MG63 (cell line): ENCODE measurements at regions not wholly inside any gene's neighbourhood (a gene's known extent, or its start where the extent isn't known, plus 50 kb on each side); places are given as distances from the start of the nearest gene placed in this dataset.

Source experiments
- DNase-seq: peaks from one replicate; pipeline ENCODE4 v3.0.0-alpha.2; 2020
- H3K27me3 ChIP-seq: fragments of 250-450 bp; sonication (Bioruptor Pico); 2 replicates; pipeline ENCODE4 v1.5.1; 2020; ENCODE audit warnings: mild to moderate bottlenecking, moderate library complexity
- H3K36me3 ChIP-seq: fragments of 250-450 bp; sonication (Bioruptor Pico); 2 replicates; pipeline ENCODE4 v1.5.1; 2020; ENCODE audit warnings: mild to moderate bottlenecking, moderate library complexity
- H3K4me3 ChIP-seq: fragments of 250-450 bp; sonication (Bioruptor Pico); 2 replicates; pipeline ENCODE4 v1.5.1; 2020; ENCODE audit warnings: mild to moderate bottlenecking, moderate library complexity
- H3K9me3 ChIP-seq: fragments of 250-450 bp; sonication (Bioruptor Pico); 2 replicates; pipeline ENCODE4 v1.5.1; 2020; ENCODE audit warnings: mild to moderate bottlenecking, moderate library complexity

DNA sequence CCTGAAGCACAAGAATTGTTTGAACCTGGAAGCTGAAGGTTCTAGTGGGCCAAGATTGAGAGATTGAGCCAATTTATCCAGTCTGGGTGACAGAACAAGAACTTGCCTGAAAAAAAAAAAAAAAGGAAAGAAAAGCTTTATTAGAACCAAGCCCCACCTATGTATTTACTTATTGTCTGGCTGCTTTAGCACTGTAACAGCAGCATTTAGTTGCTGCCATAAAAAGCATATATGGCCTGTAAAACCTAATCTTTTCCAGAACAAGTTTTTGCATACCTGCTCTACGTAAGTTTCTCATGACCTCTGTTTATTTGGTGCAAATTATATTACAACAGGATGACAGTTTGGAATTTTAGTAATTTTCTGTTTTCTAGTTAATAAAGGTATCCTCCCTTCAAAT lies 1565.6 kb upstream of the LRRTM1 start:
- no peaks in the 10 kb centered on the region for H3K27me3 ChIP-seq
- DNase-seq: no peak
- H3K36me3 ChIP-seq: no peaks in the 10 kb centered on the region
- H3K9me3 ChIP-seq: no peaks in the 10 kb centered on the region
- no peak overlapping the region for H3K4me3 ChIP-seq

DNA sequence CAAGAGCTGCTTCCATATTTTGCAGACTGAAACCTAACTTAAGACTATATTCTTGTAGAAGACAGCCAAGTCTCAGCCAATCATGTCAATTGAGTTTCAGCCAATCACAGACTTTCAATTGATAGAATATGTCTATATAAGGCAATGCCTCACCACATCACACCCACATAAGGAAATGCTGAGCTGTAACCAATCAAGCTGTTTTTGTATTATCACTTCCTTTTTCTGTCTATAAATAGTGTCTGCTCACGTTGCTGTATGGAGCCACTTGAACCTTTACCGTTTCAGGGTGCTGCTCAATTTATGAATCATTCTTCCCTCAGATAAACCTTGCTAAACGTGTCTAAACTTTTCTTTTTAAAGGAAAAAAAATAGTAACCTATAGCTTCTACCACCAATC lies 1554.4 kb upstream of the LRRTM1 start:
- H3K36me3 ChIP-seq: no peaks in the 10 kb centered on the region
- H3K27me3 ChIP-seq: no peaks in the 10 kb centered on the region
- H3K4me3 ChIP-seq: no peak overlapping the region
- DNase-seq: no peak
- no peaks in the 10 kb centered on the region for H3K9me3 ChIP-seq

DNA sequence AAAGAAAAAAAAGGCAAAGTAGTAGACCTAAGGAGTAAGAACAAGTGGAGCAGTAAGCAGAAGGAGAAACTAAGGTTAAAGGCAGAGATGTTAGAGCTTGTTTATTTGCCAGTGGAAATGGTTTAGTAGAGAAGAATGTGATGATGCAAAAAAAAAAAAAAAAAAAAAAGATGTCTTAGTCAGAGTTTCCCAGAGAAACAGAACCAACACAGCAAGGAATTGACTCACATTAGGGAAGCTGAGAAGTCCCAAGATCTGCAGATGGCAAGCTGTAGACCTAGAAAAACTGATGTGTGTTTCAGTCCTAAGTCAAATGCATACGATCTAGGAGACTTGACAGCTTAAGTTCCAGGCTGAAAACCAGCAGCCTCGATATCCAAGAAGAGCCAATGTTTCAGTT lies 1548.8 kb upstream of the LRRTM1 start:
- DNase-seq: no peak
- H3K9me3 ChIP-seq: no peaks in the 10 kb centered on the region
- no peaks in the 10 kb centered on the region for H3K27me3 ChIP-seq
- no peaks in the 10 kb centered on the region for H3K36me3 ChIP-seq
- no peak overlapping the region for H3K4me3 ChIP-seq

DNA sequence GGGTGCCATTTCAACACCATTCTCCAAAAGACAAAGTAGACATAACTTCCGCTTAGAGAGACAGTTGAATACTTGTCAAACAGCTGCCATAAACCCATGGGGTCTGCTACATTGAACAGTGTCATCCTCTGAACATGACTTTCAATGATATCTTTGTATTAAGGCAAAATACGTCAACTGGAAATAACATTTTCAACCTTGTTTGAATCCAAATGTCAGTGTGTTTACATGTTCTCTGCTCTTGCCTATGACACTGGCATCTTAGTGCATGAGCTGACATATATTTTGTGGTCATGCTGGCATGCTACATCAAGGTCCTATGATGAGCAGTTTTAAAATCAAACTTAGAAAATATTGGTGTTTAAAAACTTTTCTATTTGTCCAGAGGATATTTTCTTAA lies 1548.1 kb upstream of the LRRTM1 start:
- H3K27me3 ChIP-seq: no peaks in the 10 kb centered on the region
- no peaks in the 10 kb centered on the region for H3K9me3 ChIP-seq
- no peak overlapping the region for H3K4me3 ChIP-seq
- DNase-seq: no peak
- H3K36me3 ChIP-seq: no peaks in the 10 kb centered on the region

DNA sequence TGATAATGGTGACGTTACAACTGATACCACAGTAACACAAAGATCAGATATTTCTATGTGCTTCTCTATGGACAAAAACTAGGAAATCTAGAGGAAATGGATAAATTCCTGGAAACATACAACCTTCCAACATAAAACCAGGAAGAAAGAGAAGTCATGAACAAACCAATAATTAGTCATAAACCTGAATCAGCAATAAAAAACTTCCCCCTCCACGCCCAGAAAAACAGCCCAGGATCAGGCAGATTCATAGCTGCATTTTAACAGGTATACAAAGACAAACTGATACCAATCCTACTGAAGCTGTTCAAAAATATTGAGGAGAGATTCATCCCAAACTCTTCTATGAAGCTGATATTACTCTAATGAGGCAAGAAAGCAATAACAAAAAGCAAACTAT lies 1535.2 kb upstream of the LRRTM1 start:
- H3K4me3 ChIP-seq: no peak overlapping the region

DNA sequence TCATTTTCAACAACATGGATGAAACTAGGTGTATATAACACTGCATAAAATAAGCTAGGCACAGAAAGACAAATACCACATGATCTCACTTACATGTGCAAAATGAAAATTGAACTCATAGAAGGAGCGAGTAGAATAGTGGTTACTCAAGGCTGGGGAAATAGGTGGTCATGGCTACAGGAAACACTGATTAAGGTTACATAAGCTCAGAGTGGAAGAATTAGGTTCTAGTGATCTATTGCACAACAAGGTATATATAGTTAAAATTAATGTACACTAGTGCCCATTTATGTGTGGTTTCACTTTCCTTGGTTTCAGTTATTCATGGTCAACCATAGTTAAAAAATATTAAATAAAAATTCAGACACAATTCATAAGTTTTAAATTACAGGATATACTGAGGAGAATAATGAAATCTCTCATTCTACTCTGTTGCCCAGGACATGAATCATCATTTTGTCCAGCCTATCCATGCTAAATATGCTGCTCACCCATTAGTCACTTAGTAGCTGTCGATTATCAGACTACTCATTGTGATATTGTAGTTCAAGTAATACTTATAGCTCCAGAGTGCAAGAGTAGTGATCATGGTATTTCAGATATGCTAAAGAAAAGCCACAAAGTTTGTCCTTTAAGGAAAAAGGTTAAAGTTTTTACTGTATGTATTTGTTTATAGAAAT lies 1530.9 kb upstream of the LRRTM1 start:
- no peak for DNase-seq
- no peaks in the 10 kb centered on the region for H3K27me3 ChIP-seq
- no peak overlapping the region for H3K4me3 ChIP-seq
- no peaks in the 10 kb centered on the region for H3K36me3 ChIP-seq
- H3K9me3 ChIP-seq: no peaks in the 10 kb centered on the region

More for the DNA sequence above, 1535.2 kb upstream of the LRRTM1 start:
- Histone ChIP-seq H3K27me3 (no peaks in the 10 kb centered on the region), H3K36me3 (no peaks in the 10 kb centered on the region), H3K9me3 (no peaks in the 10 kb centered on the region)
- no peak for DNase-seq

DNA sequence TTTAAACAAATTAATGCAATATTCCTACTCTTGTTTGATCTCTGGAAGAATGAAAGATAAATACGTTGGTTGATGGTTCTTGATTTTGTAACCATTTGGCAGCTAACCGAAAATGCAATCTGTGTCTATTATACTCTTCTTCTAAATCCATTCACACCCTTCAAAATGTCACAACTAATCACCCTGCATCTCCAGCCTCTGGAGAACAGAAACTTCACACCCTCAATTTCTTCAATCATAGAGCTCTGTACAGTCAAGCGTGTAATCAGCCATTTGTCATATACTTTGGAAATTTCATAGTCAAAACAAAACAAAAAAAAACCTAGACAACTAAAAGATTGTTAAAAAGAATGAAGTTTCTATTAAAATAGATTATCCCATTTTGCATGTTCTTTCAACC lies 1482.3 kb upstream of the LRRTM1 start:
- Histone ChIP-seq H3K9me3 (no peaks in the 10 kb centered on the region), H3K36me3 (no peaks in the 10 kb centered on the region), H3K4me3 (no peak overlapping the region), H3K27me3 (no peaks in the 10 kb centered on the region)
- DNase-seq: no peak

DNA sequence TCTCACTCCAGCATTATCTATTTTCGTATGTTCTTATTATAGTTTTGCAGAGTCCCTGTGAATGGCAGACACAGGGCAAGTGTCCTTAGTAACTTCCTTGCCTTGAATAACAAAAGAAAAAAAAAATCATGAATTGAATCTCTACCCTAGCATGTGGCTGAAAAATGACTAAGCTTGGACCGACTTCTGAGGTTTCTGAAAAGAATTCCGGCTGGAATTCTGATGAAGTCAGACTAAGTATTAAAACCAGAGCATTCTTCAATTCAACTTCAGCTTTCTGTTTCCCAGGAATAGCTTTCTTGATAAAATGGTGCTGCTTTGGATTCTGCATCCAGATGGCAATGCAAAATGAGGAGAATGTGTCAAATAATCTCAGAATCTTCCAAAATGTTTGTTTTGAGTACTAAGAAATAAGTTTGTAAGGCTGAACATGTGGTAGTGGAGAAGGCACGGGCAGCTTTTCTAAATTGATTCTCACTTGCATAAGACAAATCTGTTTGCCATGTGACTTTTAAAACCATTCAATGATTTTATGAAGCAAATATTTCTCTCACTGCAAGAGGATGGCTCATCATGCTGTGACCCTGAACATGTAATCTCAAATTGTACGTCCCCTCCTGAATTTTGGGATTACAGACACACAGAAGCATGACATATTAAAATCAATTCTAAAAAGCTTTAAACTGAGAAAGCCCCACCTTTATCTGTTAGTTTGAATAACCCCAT lies 1462.8 kb upstream of the LRRTM1 start:
- Histone ChIP-seq H3K9me3 (no peaks in the 10 kb centered on the region), H3K27me3 (no peaks in the 10 kb centered on the region), H3K4me3 (no peak overlapping the region), H3K36me3 (no peaks in the 10 kb centered on the region)
- DNase-seq: no peak

DNA sequence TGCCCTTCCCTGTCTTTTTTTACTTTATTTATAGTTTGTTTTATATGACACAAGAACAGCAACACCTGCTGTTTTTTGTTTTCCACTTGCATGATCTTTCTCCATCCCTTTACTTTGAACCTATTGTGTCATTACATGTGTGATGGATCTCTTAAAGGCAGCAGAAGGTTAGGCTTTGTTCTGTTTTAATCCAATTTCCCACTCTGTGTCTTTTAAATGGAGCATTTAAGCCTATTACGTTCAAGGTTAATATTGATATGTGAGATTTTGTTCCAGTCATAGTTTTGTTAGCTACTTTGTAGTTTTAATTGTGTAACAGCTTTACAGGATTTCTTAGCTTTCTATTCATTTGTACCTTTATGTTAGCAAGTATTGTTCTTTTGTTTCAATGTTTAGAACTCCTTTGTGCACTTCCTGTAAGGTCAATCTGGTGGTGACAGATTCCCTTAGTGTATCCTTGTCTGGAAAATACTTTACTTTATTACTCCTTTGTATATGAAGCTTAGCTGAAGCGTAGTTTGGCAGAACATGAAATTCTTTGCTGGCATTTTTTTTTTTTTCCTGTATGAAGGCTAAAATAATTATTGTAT lies 1443.0 kb upstream of the LRRTM1 start:
- no peak overlapping the region for H3K4me3 ChIP-seq
- no peak for DNase-seq
- no peaks in the 10 kb centered on the region for H3K9me3 ChIP-seq
- H3K27me3 ChIP-seq: no peaks in the 10 kb centered on the region
- no peaks in the 10 kb centered on the region for H3K36me3 ChIP-seq

DNA sequence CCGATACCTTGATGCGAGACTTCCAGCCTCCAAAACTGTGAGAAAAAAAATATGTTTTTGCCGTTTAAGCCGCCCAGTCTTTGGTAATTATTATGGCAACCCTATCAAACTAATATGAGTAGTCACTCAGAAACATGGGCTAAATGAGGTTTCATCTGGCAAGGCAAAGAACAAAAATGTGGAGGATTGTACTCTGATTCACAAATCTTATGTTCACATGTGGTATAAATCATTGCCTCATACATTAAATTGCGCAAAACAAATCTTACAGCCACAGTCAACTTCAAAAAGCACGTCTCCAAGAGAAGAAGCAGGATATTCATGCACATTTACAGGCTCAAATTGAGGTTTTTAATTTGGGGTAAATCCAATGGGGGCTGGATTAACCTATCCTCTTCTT lies 1435.4 kb upstream of the LRRTM1 start:
- no peaks in the 10 kb centered on the region for H3K27me3 ChIP-seq
- no peak overlapping the region for H3K4me3 ChIP-seq
- H3K9me3 ChIP-seq: no peaks in the 10 kb centered on the region
- DNase-seq: no peak
- H3K36me3 ChIP-seq: no peaks in the 10 kb centered on the region

DNA sequence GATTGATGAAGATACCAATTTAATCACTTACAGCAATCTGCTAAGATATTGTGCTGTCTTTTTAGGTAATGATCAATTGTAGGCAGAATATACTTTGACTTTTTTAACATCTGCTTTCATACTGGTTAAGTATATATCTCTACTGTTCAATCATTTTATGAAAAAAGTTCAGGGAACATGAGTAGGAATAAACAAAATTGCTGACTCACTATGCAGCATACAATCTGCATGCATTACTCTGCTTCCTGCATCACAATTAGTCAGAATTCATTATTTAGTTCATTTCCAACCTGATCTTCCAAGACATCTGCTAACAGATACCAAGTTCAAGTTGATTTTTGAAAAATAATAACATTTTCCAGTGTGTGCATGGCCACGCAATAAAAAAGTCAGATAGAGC lies 1430.4 kb upstream of the LRRTM1 start:
- no peak for DNase-seq
- H3K9me3 ChIP-seq: no peaks in the 10 kb centered on the region
- no peaks in the 10 kb centered on the region for H3K36me3 ChIP-seq
- H3K27me3 ChIP-seq: no peaks in the 10 kb centered on the region
- H3K4me3 ChIP-seq: no peak overlapping the region

DNA sequence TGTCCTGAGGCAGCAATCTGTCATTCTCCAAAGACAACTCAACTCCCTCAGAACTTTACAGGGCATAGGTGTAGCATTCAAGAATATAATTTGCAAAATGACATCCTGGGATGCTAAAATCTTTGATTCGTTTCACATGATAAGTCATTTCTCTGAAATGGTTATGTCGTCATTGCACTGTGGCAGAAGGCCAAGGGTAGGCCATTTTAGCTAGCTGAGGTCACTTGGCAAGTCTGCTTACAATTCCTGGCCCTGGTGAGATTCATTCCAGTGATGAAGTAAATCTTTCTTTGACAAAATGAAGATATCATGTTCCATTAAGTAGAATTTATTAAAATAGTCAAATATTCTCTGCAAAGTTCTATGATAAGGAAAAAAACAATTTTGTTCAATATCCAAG lies 1410.3 kb upstream of the LRRTM1 start:
- DNase-seq: peak; percentile 1
- Histone ChIP-seq H3K4me3 (no peak overlapping the region), H3K36me3 (no peaks in the 10 kb centered on the region), H3K27me3 (no peaks in the 10 kb centered on the region), H3K9me3 (no peaks in the 10 kb centered on the region)

DNA sequence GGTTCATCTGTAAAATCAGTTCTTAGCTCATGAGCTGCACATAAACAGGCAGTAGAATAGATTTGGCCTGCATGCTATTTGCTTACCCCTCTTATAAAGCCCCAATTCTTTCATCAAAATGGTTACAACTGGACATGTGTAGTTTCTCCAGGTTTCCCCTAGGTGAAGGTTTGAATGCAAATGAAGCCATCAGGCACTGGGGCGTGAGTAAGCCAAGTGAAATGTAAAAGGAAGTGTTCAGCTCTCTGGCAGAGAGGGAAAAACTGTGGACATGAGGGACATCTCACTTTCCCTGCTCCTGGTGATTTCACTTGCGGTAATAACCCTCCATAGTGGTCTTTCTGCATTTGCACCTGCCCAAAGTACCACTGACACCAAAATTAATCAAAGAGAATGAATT lies 1402.3 kb upstream of the LRRTM1 start:
- Histone ChIP-seq H3K36me3 (no peaks in the 10 kb centered on the region), H3K27me3 (no peaks in the 10 kb centered on the region), H3K4me3 (no peak overlapping the region), H3K9me3 (no peaks in the 10 kb centered on the region)
- no peak for DNase-seq

DNA sequence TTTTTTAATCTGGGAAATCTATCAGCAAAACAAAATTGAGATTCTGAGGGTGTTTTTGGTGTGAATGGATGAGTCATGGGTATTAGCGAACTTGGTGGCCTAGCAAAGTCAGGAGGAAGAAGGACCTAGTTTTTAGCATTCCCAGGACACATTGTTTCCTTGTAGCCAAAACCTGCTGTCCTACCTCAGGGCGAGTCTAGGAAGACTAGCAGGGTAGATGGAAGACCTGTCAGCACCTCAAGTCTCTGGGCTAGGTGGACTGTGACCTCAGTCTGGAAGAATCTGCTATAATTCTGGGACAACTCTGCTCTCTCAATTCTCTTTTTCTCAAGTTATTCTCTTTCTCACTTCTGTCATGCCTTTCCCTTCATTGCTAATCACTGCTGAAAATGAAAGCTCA lies 1399.3 kb upstream of the LRRTM1 start:
- Histone ChIP-seq H3K36me3 (no peaks in the 10 kb centered on the region), H3K4me3 (no peak overlapping the region), H3K9me3 (no peaks in the 10 kb centered on the region), H3K27me3 (no peaks in the 10 kb centered on the region)
- DNase-seq: no peak

DNA sequence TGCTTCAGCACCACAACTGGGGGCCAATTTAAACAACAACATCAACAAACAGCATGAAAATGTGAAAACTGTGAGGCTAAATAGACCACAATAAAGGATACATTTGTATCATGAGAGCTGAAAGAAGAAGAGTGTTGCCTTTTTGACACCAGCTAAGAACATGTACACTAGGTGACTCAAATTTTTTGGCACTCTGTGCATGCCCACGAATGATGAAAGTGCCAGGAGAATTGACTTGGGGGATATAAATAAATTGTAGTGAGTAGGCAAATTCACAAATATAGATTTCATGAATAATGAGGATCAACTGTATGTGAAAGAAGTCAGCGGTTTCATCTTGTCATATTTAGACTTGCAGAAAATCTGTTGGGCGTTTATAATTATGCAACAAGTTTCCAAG lies 1388.0 kb upstream of the LRRTM1 start:
- H3K27me3 ChIP-seq: no peaks in the 10 kb centered on the region
- no peaks in the 10 kb centered on the region for H3K36me3 ChIP-seq
- H3K9me3 ChIP-seq: no peaks in the 10 kb centered on the region
- no peak for DNase-seq
- H3K4me3 ChIP-seq: no peak overlapping the region

DNA sequence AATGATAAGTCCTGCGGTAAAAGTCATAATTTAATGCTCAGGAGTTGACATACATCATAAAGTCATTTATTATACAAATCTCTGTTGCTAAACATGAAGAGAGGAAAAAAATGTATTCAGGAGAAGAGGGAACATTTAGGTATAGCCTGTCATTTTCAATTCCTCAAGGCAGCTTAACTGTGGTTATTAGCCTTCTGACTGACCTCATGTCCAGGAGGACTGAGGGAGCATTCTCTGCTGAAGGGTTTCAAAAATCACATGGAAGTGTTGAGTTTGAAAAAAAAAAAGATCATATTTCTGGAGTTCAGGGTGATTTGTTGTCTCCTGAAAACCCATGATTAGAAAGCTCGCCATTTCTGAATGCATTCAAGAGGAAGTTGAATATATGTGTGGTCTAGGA lies 1371.1 kb upstream of the LRRTM1 start:
- Histone ChIP-seq H3K4me3 (no peak overlapping the region), H3K9me3 (no peaks in the 10 kb centered on the region), H3K27me3 (no peaks in the 10 kb centered on the region), H3K36me3 (no peaks in the 10 kb centered on the region)
- no peak for DNase-seq

DNA sequence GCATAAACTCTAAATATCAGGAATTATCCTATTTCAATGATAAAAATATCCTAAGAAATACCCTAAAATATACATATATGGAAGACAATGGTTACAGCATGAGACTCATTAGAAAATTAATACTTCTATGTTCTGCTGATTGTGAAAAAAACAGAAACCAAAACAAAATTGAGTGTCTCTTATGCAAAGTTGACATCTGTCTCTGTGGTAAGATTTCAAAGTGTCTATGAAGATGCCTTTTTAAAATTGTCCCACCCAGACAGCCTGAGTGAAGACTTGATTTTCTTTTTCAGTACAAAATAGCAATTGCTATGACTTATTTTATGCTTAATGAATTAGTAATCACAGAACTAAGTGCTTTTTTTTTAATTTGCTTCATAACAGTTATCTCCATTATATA lies 1368.4 kb upstream of the LRRTM1 start:
- no peaks in the 10 kb centered on the region for H3K9me3 ChIP-seq
- no peaks in the 10 kb centered on the region for H3K27me3 ChIP-seq
- H3K36me3 ChIP-seq: no peaks in the 10 kb centered on the region
- DNase-seq: no peak
- no peak overlapping the region for H3K4me3 ChIP-seq

DNA sequence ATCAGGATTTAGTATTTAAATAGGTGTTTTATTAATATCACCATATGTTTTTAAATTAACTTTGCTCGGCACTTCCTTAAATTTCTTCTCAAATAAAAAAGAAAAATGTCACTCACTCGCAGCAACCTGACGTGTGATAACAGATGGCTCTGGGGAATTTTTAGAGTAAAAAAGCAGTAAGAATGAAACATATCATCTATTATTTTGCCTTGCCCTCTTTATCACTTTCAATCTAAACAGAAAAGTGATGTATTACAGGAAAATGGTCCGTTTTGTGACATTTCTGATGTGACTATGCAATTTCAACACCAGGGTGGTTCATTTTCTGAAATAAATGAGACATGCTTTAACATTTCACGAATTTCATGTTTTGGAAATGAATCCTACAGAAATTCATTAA lies 1368.0 kb upstream of the LRRTM1 start:
- no peaks in the 10 kb centered on the region for H3K27me3 ChIP-seq
- no peak for DNase-seq
- no peaks in the 10 kb centered on the region for H3K36me3 ChIP-seq

More for the DNA sequence above, 1368.0 kb upstream of the LRRTM1 start:
- Histone ChIP-seq H3K4me3 (no peak overlapping the region), H3K9me3 (no peaks in the 10 kb centered on the region)
